Activated T-cell treated with anti-CD3 and anti-CD28 coated beads, Interleukin-2, amount 50 U/mL, for 72 hours (primary cell): ENCODE measurements at regions not wholly inside any gene's neighbourhood (a gene's known extent, or its start where the extent isn't known, plus 50 kb on each side); places are given as distances from the start of the nearest gene placed in this dataset.

Experiments used
- ATAC-seq, 2 donors: fragments of 150-1000 bp; cut with Tn5 transposase; replicated peaks in 1 of 2; 2 replicates each; pipeline ENCODE4 v1.10.0; 2021; ENCODE audit warnings: moderate library complexity in 2 of 2, mild to moderate bottlenecking in 1 of 2
- DNase-seq, 2 donors: peaks; one replicate each; pipeline ENCODE4 v3.0.0; 2021 to 2022; ENCODE audit warnings: mixed read lengths in 1 of 2
- H3K27ac Mint-ChIP-seq: one replicate; pipeline ENCODE4 v1.8.0; 2022; ENCODE audit warnings: mild to moderate bottlenecking, moderate library complexity, mixed read lengths
- H3K27me3 Mint-ChIP-seq: one replicate; pipeline ENCODE4 v1.8.0; 2022; ENCODE audit warnings: low read depth, mixed read lengths
- H3K36me3 Mint-ChIP-seq, 2 donors: one replicate each; pipeline ENCODE4 v1.8.0; 2022; ENCODE audit warnings: mixed read lengths in 2 of 2, mild to moderate bottlenecking in 1 of 2; ENCODE audit not compliant: insufficient read depth in 2 of 2
- H3K4me1 Mint-ChIP-seq: one replicate; pipeline ENCODE4 v1.8.0; 2022; ENCODE audit warnings: low read depth, mixed read lengths
- H3K4me3 Mint-ChIP-seq, 2 donors: one replicate each; pipeline ENCODE4 v1.8.0; 2022; ENCODE audit warnings: mild to moderate bottlenecking in 2 of 2, mixed read lengths in 2 of 2, moderate library complexity in 2 of 2
- H3K9me3 Mint-ChIP-seq, 2 donors: one replicate each; pipeline ENCODE4 v1.8.0; 2022; ENCODE audit warnings: mixed read lengths in 2 of 2

- DNase-seq, result no peak
- no peaks in the 10 kb centered on the region for H3K9me3 Mint-ChIP-seq
- no peak overlapping the region for H3K27ac Mint-ChIP-seq
- no peaks in the 10 kb centered on the region for H3K36me3 Mint-ChIP-seq
- no peaks in the 10 kb centered on the region for H3K4me1 Mint-ChIP-seq
- no peak for ATAC-seq
- no peak overlapping the region for H3K4me3 Mint-ChIP-seq
- no peaks in the 10 kb centered on the region for H3K27me3 Mint-ChIP-seq
Observed at GRCh38 chr6:43990627-43991619, 136.3 kb downstream of the MRPL14 start.

- Mint-ChIP-seq H3K27me3 (no peaks in the 10 kb centered on the region), H3K4me3 (no peak overlapping the region), H3K4me1 (no peaks in the 10 kb centered on the region), H3K27ac (no peak overlapping the region), H3K9me3 (no peaks in the 10 kb centered on the region), H3K36me3 (no peaks in the 10 kb centered on the region)
- no peak for DNase-seq
- no peak for ATAC-seq
Observed at GRCh38 chr6:43990275-43990626, 137.0 kb downstream of the MRPL14 start.

- H3K4me3 Mint-ChIP-seq, result no peak overlapping the region
- ATAC-seq (no peak), DNase-seq (no peak)
- H3K4me1 Mint-ChIP-seq, result no peaks in the 10 kb centered on the region
- no peaks in the 10 kb centered on the region for H3K9me3 Mint-ChIP-seq
- H3K27me3 Mint-ChIP-seq, result no peaks in the 10 kb centered on the region
- H3K27ac Mint-ChIP-seq, result no peak overlapping the region
- no peaks in the 10 kb centered on the region for H3K36me3 Mint-ChIP-seq
Observed at GRCh38 chr6:43989581-43990146, 137.6 kb downstream of the MRPL14 start.

GRCh38 chr6:43988801-43989200 lies 138.5 kb downstream of the MRPL14 start:
- no peak overlapping the region for H3K4me3 Mint-ChIP-seq
- H3K27ac Mint-ChIP-seq, result no peak overlapping the region
- no peak for ATAC-seq
- no peaks in the 10 kb centered on the region for H3K36me3 Mint-ChIP-seq
- H3K9me3 Mint-ChIP-seq, result no peaks in the 10 kb centered on the region
- no peaks in the 10 kb centered on the region for H3K4me1 Mint-ChIP-seq
- no peaks in the 10 kb centered on the region for H3K27me3 Mint-ChIP-seq
- no peak for DNase-seq

GRCh38 chr6:43987838-43988439 lies 139.3 kb downstream of the MRPL14 start:
- Mint-ChIP-seq H3K27me3 (no peaks in the 10 kb centered on the region), H3K9me3 (no peaks in the 10 kb centered on the region), H3K27ac (no peak overlapping the region), H3K36me3 (no peaks in the 10 kb centered on the region), H3K4me3 (no peak overlapping the region), H3K4me1 (no peaks in the 10 kb centered on the region)
- no peak for DNase-seq
- no peak for ATAC-seq

GRCh38 chr6:43986177-43986825 lies 141.0 kb downstream of the MRPL14 start:
- Mint-ChIP-seq H3K9me3 (no peaks in the 10 kb centered on the region), H3K27ac (no peak overlapping the region), H3K36me3 (no peaks in the 10 kb centered on the region), H3K4me1 (no peaks in the 10 kb centered on the region), H3K4me3 (no peak overlapping the region), H3K27me3 (peaks cover under 1% of the 10 kb centered on the region)
- no peak for ATAC-seq
- DNase-seq, result no peak

GRCh38 chr6:43985329-43985728 lies 141.9 kb downstream of the MRPL14 start:
- ATAC-seq, result no peak
- Mint-ChIP-seq H3K27me3 (peaks cover 6% of the 10 kb centered on the region), H3K36me3 (no peaks in the 10 kb centered on the region), H3K9me3 (no peaks in the 10 kb centered on the region), H3K4me3 (no peak overlapping the region), H3K4me1 (no peaks in the 10 kb centered on the region), H3K27ac (no peak overlapping the region)
- DNase-seq, result no peak

- ATAC-seq (no peak), DNase-seq (no peak)
- Mint-ChIP-seq H3K27ac (no peak overlapping the region), H3K4me1 (no peaks in the 10 kb centered on the region), H3K27me3 (peaks cover 6% of the 10 kb centered on the region), H3K9me3 (no peaks in the 10 kb centered on the region), H3K36me3 (no peaks in the 10 kb centered on the region), H3K4me3 (no peak overlapping the region)
Observed at GRCh38 chr6:43984442-43985321, 142.6 kb downstream of the MRPL14 start.

GRCh38 chr6:43983632-43984031 lies 143.6 kb downstream of the MRPL14 start:
- H3K27me3 Mint-ChIP-seq, result peaks cover 7% of the 10 kb centered on the region
- H3K9me3 Mint-ChIP-seq, result no peaks in the 10 kb centered on the region
- H3K36me3 Mint-ChIP-seq, result no peaks in the 10 kb centered on the region
- no peak overlapping the region for H3K27ac Mint-ChIP-seq
- ATAC-seq (no peak), DNase-seq (no peak)
- H3K4me1 Mint-ChIP-seq, result no peaks in the 10 kb centered on the region
- H3K4me3 Mint-ChIP-seq, result no peak overlapping the region

- Mint-ChIP-seq H3K36me3 (no peaks in the 10 kb centered on the region), H3K27me3 (peaks cover 11% of the 10 kb centered on the region), H3K4me3 (no peak overlapping the region), H3K9me3 (no peaks in the 10 kb centered on the region), H3K27ac (no peak overlapping the region), H3K4me1 (no peaks in the 10 kb centered on the region)
- DNase-seq (no peak), ATAC-seq (no peak)
Observed at GRCh38 chr6:43983191-43983590, 144.1 kb downstream of the MRPL14 start.

GRCh38 chr6:43982084-43982625 lies 145.1 kb downstream of the MRPL14 start:
- Mint-ChIP-seq H3K27ac (no peak overlapping the region), H3K36me3 (no peaks in the 10 kb centered on the region), H3K4me1 (peaks cover 6% of the 10 kb centered on the region), H3K9me3 (no peaks in the 10 kb centered on the region), H3K4me3 (no peak overlapping the region), H3K27me3 (peaks cover 19% of the 10 kb centered on the region)
- ATAC-seq, result no peak
- no peak for DNase-seq

GRCh38 chr6:43981363-43981990 lies 145.8 kb downstream of the MRPL14 start:
- Mint-ChIP-seq H3K27me3 (peaks cover 26% of the 10 kb centered on the region), H3K9me3 (no peaks in the 10 kb centered on the region), H3K36me3 (no peaks in the 10 kb centered on the region), H3K4me1 (peaks cover 6% of the 10 kb centered on the region), H3K4me3 (no peak overlapping the region), H3K27ac (no peak overlapping the region)
- DNase-seq, result no peak
- no peak for ATAC-seq
